ENCODE measurements at regions not wholly inside any gene's neighbourhood (a gene's known extent, or its start where the extent isn't known, plus 50 kb on each side); places are given as distances from the start of the nearest gene placed in this dataset.

- Histone ChIP-seq H3K4me1 (ENCODE audit: low read length) (no peaks in the 10 kb centered on the region), H3K79me2 (ENCODE audit: low read length) (no peaks in the 10 kb centered on the region), H3K27ac (ENCODE audit: low read length) (no peak overlapping the region), H4K20me1 (ENCODE audit: insufficient read depth, low read depth, low read length) (no peaks in the 10 kb centered on the region), H3K4me2 (ENCODE audit: low read depth, low read length, poor library complexity, severe bottlenecking) (no peak overlapping the region), H3K27me3 (ENCODE audit: low read length) (no peaks in the 10 kb centered on the region; the same call in 1 of the 2 replicates), H3K4me3 (ENCODE audit: low read length) (no peak overlapping the region), H3K9me2 (replicated peaks; ENCODE audit: insufficient read depth, low read length) (no peaks in the 10 kb centered on the region), H3K9ac (ENCODE audit: low read length) (no peak overlapping the region), H3K9me3 (ENCODE audit: low read length) (no peaks in the 10 kb centered on the region), H3K36me3 (ENCODE audit: insufficient read depth, low read length) (no peaks in the 10 kb centered on the region), H2AFZ (ENCODE audit: low read length) (no peak overlapping the region)
- DNase-seq: no peak
These were observed 76.4 kb downstream of the CRPPA start for GRCh38 chr7:16344927-16345326.

- Histone ChIP-seq H3K4me2 (ENCODE audit: low read depth, low read length, poor library complexity, severe bottlenecking) (no peak overlapping the region), H3K4me1 (ENCODE audit: low read length) (no peaks in the 10 kb centered on the region), H3K79me2 (ENCODE audit: low read length) (no peaks in the 10 kb centered on the region), H3K9me2 (replicated peaks; ENCODE audit: insufficient read depth, low read length) (no peaks in the 10 kb centered on the region), H3K27ac (ENCODE audit: low read length) (no peak overlapping the region), H3K36me3 (ENCODE audit: insufficient read depth, low read length) (no peaks in the 10 kb centered on the region), H2AFZ (ENCODE audit: low read length) (no peak overlapping the region), H3K4me3 (ENCODE audit: low read length) (no peak overlapping the region), H3K9ac (ENCODE audit: low read length) (no peak overlapping the region), H3K9me3 (ENCODE audit: low read length) (no peaks in the 10 kb centered on the region), H3K27me3 (ENCODE audit: low read length) (no peaks in the 10 kb centered on the region; the same call in 1 of the 2 replicates), H4K20me1 (ENCODE audit: insufficient read depth, low read depth, low read length) (no peaks in the 10 kb centered on the region)
- no peak for DNase-seq
These were observed 77.7 kb downstream of the CRPPA start for GRCh38 chr7:16343612-16344011.

GRCh38 chr7:16338065-16338464, 83.3 kb downstream of the CRPPA start:
- Histone ChIP-seq H3K4me1 (ENCODE audit: low read length) (no peaks in the 10 kb centered on the region), H3K9me3 (ENCODE audit: low read length) (no peaks in the 10 kb centered on the region), H3K27ac (ENCODE audit: low read length) (no peak overlapping the region), H3K9ac (ENCODE audit: low read length) (no peak overlapping the region), H2AFZ (ENCODE audit: low read length) (no peak overlapping the region), H3K79me2 (ENCODE audit: low read length) (no peaks in the 10 kb centered on the region), H3K4me2 (ENCODE audit: low read depth, low read length, poor library complexity, severe bottlenecking) (no peak overlapping the region), H3K4me3 (ENCODE audit: low read length) (no peak overlapping the region), H3K9me2 (replicated peaks; ENCODE audit: insufficient read depth, low read length) (no peaks in the 10 kb centered on the region), H3K36me3 (ENCODE audit: insufficient read depth, low read length) (no peaks in the 10 kb centered on the region), H4K20me1 (ENCODE audit: insufficient read depth, low read depth, low read length) (no peaks in the 10 kb centered on the region), H3K27me3 (ENCODE audit: low read length) (no peaks in the 10 kb centered on the region)
- DNase-seq: no peak

- no peaks in the 10 kb centered on the region for H4K20me1 ChIP-seq (ENCODE audit: insufficient read depth, low read depth, low read length)
- no peaks in the 10 kb centered on the region for H3K27me3 ChIP-seq (ENCODE audit: low read length)
- H3K4me3 ChIP-seq (ENCODE audit: low read length): no peak overlapping the region
- DNase-seq: no peak
- no peaks in the 10 kb centered on the region for H3K9me2 ChIP-seq (replicated peaks; ENCODE audit: insufficient read depth, low read length)
- H3K9ac ChIP-seq (ENCODE audit: low read length): no peak overlapping the region
- H3K79me2 ChIP-seq (ENCODE audit: low read length): no peaks in the 10 kb centered on the region
- H3K4me2 ChIP-seq (ENCODE audit: low read depth, low read length, poor library complexity, severe bottlenecking): no peak overlapping the region
- H3K9me3 ChIP-seq (ENCODE audit: low read length): no peaks in the 10 kb centered on the region
- H3K4me1 ChIP-seq (ENCODE audit: low read length): no peaks in the 10 kb centered on the region
- no peak overlapping the region for H3K27ac ChIP-seq (ENCODE audit: low read length)
- no peak overlapping the region for H2AFZ ChIP-seq (ENCODE audit: low read length)
- H3K36me3 ChIP-seq (ENCODE audit: insufficient read depth, low read length): no peaks in the 10 kb centered on the region
These were observed 95.2 kb downstream of the CRPPA start for GRCh38 chr7:16326106-16326505.

- no peak overlapping the region for H3K9ac ChIP-seq (ENCODE audit: low read length)
- H3K4me1 ChIP-seq (ENCODE audit: low read length): no peaks in the 10 kb centered on the region
- H3K4me2 ChIP-seq (ENCODE audit: low read depth, low read length, poor library complexity, severe bottlenecking): no peak overlapping the region
- no peaks in the 10 kb centered on the region for H3K36me3 ChIP-seq (ENCODE audit: insufficient read depth, low read length)
- no peak overlapping the region for H3K4me3 ChIP-seq (ENCODE audit: low read length)
- H3K9me3 ChIP-seq (ENCODE audit: low read length): no peaks in the 10 kb centered on the region
- H3K27ac ChIP-seq (ENCODE audit: low read length): no peak overlapping the region
- no peak overlapping the region for H2AFZ ChIP-seq (ENCODE audit: low read length)
- no peaks in the 10 kb centered on the region for H3K9me2 ChIP-seq (replicated peaks; ENCODE audit: insufficient read depth, low read length)
- no peaks in the 10 kb centered on the region for H3K27me3 ChIP-seq (ENCODE audit: low read length)
- no peaks in the 10 kb centered on the region for H3K79me2 ChIP-seq (ENCODE audit: low read length)
- DNase-seq: no peak
- H4K20me1 ChIP-seq (ENCODE audit: insufficient read depth, low read depth, low read length): no peaks in the 10 kb centered on the region
These were observed 98.0 kb downstream of the CRPPA start for GRCh38 chr7:16323313-16323712.

GRCh38 chr7:16320099-16320660, 101.2 kb downstream of the CRPPA start:
- no peak overlapping the region for H3K27ac ChIP-seq (ENCODE audit: low read length)
- no peaks in the 10 kb centered on the region for H3K36me3 ChIP-seq (ENCODE audit: insufficient read depth, low read length)
- no peak overlapping the region for H3K4me3 ChIP-seq (ENCODE audit: low read length)
- DNase-seq: no peak
- H3K4me1 ChIP-seq (ENCODE audit: low read length): no peaks in the 10 kb centered on the region
- no peak overlapping the region for H3K4me2 ChIP-seq (ENCODE audit: low read depth, low read length, poor library complexity, severe bottlenecking)
- no peaks in the 10 kb centered on the region for H3K9me2 ChIP-seq (replicated peaks; ENCODE audit: insufficient read depth, low read length)
- no peaks in the 10 kb centered on the region for H3K27me3 ChIP-seq (ENCODE audit: low read length)
- no peaks in the 10 kb centered on the region for H4K20me1 ChIP-seq (ENCODE audit: insufficient read depth, low read depth, low read length)
- no peak overlapping the region for H2AFZ ChIP-seq (ENCODE audit: low read length)
- no peak overlapping the region for H3K9ac ChIP-seq (ENCODE audit: low read length)
- no peaks in the 10 kb centered on the region for H3K79me2 ChIP-seq (ENCODE audit: low read length)
- H3K9me3 ChIP-seq (ENCODE audit: low read length): no peaks in the 10 kb centered on the region

GRCh38 chr7:16318989-16319915, 102.1 kb downstream of the CRPPA start:
- Histone ChIP-seq H4K20me1 (ENCODE audit: insufficient read depth, low read depth, low read length) (no peaks in the 10 kb centered on the region), H3K4me1 (ENCODE audit: low read length) (no peaks in the 10 kb centered on the region), H3K4me2 (ENCODE audit: low read depth, low read length, poor library complexity, severe bottlenecking) (no peak overlapping the region), H3K27me3 (ENCODE audit: low read length) (no peaks in the 10 kb centered on the region), H3K79me2 (ENCODE audit: low read length) (no peaks in the 10 kb centered on the region), H3K9me3 (ENCODE audit: low read length) (no peaks in the 10 kb centered on the region), H3K4me3 (ENCODE audit: low read length) (no peak overlapping the region), H3K9me2 (replicated peaks; ENCODE audit: insufficient read depth, low read length) (no peaks in the 10 kb centered on the region), H2AFZ (ENCODE audit: low read length) (no peak overlapping the region), H3K36me3 (ENCODE audit: insufficient read depth, low read length) (no peaks in the 10 kb centered on the region), H3K27ac (ENCODE audit: low read length) (no peak overlapping the region), H3K9ac (ENCODE audit: low read length) (no peak overlapping the region)
- no peak for DNase-seq

GRCh38 chr7:16318463-16318862, 102.9 kb downstream of the CRPPA start:
- Histone ChIP-seq H3K9me3 (ENCODE audit: low read length) (no peaks in the 10 kb centered on the region), H3K9me2 (replicated peaks; ENCODE audit: insufficient read depth, low read length) (no peaks in the 10 kb centered on the region), H2AFZ (ENCODE audit: low read length) (no peak overlapping the region), H3K79me2 (ENCODE audit: low read length) (no peaks in the 10 kb centered on the region), H3K9ac (ENCODE audit: low read length) (no peak overlapping the region), H3K4me1 (ENCODE audit: low read length) (no peaks in the 10 kb centered on the region), H3K4me2 (ENCODE audit: low read depth, low read length, poor library complexity, severe bottlenecking) (no peak overlapping the region), H3K36me3 (ENCODE audit: insufficient read depth, low read length) (no peaks in the 10 kb centered on the region), H3K27ac (ENCODE audit: low read length) (no peak overlapping the region), H3K27me3 (ENCODE audit: low read length) (no peaks in the 10 kb centered on the region), H3K4me3 (ENCODE audit: low read length) (no peak overlapping the region), H4K20me1 (ENCODE audit: insufficient read depth, low read depth, low read length) (no peaks in the 10 kb centered on the region)
- DNase-seq: no peak

Measured in Karpas-422 (cell line).